T-helper 1 cell treated with Interleukin-12 subunit alpha and Interleukin-12 subunit beta and Interleukin-4 antibody, amounts not matched to agents 30 μg/mL and 1 μg/mL, for 36 hours (primary cell): ENCODE measurements at regions not wholly inside any gene's neighbourhood (a gene's known extent, or its start where the extent isn't known, plus 50 kb on each side); places are given as distances from the start of the nearest gene placed in this dataset.

ENCODE experiments used
- H3K27ac Mint-ChIP-seq: one replicate; pipeline ENCODE4 v1.8.0; 2021; ENCODE audit warnings: mild to moderate bottlenecking, mixed read lengths
- H3K27me3 Mint-ChIP-seq: one replicate; pipeline ENCODE4 v1.8.0; 2021; ENCODE audit warnings: low read depth, mixed read lengths
- H3K36me3 Mint-ChIP-seq: one replicate; pipeline ENCODE4 v1.8.0; 2021; ENCODE audit warnings: low read depth, mixed read lengths
- H3K4me1 Mint-ChIP-seq: one replicate; pipeline ENCODE4 v1.8.0; 2021; ENCODE audit warnings: low read depth, mixed read lengths
- H3K4me3 Mint-ChIP-seq: one replicate; pipeline ENCODE4 v1.8.0; 2021; ENCODE audit warnings: mild to moderate bottlenecking, moderate library complexity, mixed read lengths
- H3K9me3 Mint-ChIP-seq: one replicate; pipeline ENCODE4 v1.8.0; 2021; ENCODE audit warnings: mixed read lengths

DNA sequence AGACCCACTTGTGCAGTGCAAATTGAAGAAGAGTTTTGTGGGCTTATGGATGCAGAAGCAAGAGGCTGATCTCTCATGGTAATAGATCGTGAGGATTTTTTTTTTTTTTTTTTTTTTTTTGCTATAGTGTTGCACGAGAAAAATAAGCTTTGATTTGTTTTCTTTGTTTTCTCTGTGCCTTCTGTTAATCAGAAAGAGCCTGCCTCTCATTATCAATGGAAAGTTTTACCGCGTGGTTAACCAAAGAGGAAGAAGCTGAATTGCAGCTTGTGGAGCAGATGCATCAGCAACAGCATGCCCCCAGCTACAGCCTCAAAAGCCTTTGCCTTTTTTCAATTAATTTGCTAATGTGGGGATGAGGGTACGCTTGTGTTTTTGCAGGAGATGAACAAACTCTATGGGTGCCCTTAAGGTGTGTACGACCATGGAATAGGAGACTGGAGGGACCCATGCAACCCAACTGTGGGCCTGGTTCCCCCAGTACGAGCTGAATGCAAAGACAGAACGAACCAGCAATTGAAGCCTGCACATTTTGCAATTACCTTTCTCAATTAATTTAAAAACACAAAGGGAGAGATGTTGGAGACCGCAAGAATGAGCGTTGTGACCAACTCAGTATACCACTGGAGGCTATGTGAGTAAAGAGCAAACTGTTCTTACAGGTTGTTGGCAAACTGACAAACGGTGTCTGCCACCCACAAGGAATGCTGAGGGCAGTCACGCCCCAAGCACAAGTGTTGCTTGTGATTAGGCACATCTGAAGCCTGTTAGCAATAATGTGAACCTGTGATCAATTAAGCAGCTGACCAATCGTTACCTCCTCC is 58.6 kb upstream of the SPRY2 start:
- Mint-ChIP-seq H3K36me3 (no peaks in the 10 kb centered on the region), H3K27ac (no peak overlapping the region), H3K27me3 (no peaks in the 10 kb centered on the region), H3K4me1 (no peaks in the 10 kb centered on the region), H3K9me3 (peaks cover 9% of the 10 kb centered on the region), H3K4me3 (no peak overlapping the region)
